ENCODE measurements at regions not wholly inside any gene's neighbourhood (a gene's known extent, or its start where the extent isn't known, plus 50 kb on each side); places are given as distances from the start of the nearest gene placed in this dataset.
"Not testable (repeated sequence)": the region's sequence is repeated elsewhere in the genome, so short reads cannot be mapped to it uniquely, and the experiment has no call there.

- no peak overlapping the region for H3K4me3 ChIP-seq
- DNase-seq (ENCODE audit: low read depth in 1 of 2, low spot score in 1 of 2), result no peak
- no peak overlapping the region for H3K27ac ChIP-seq
- no peaks in the 10 kb centered on the region for H3K9me3 ChIP-seq (ENCODE audit: low read depth)
- H3K4me1 ChIP-seq (ENCODE audit: low read depth), result no peaks in the 10 kb centered on the region
- peaks cover 39% of the 10 kb centered on the region for H3K27me3 ChIP-seq
- no peak for TF ChIP-seq CTCF (IDR thresholded peaks at IDR 0.05; ENCODE audit: low read depth, low read length)
- H3K36me3 ChIP-seq, result no peaks in the 10 kb centered on the region
Measured at GRCh38 chr22:46030231-46030880, 53.4 kb upstream of the WNT7B start.

DNA sequence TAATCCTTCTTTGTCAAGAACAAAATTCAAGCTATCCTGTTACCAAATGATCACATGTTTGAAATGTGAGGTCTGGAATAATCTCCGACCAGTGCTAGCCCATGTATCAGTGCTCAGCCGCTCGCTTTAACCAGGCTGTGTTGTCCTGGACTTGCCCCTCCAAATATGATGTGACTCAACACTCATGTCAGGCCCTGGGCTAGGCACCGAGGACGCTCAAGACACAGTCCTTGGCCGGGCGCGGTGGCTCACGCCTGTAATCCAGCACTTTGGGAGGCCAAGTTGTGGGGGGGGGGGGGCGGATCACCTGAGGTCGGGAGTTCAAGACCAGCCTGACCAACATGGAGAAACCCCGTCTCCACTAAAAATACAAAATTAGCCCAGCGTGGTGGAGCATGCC, 54.1 kb upstream of the WNT7B start:
- TF ChIP-seq CTCF (IDR thresholded peaks at IDR 0.05; ENCODE audit: low read depth, low read length), result no peak
- peaks cover 32% of the 10 kb centered on the region for H3K27me3 ChIP-seq
- no peak overlapping the region for H3K4me3 ChIP-seq
- H3K36me3 ChIP-seq, result no peaks in the 10 kb centered on the region
- no peaks in the 10 kb centered on the region for H3K9me3 ChIP-seq (ENCODE audit: low read depth)
- H3K4me1 ChIP-seq (ENCODE audit: low read depth), result no peaks in the 10 kb centered on the region
- no peak overlapping the region for H3K27ac ChIP-seq
- no peak for DNase-seq (ENCODE audit: low read depth in 1 of 2, low spot score in 1 of 2)

- TF ChIP-seq CTCF (IDR thresholded peaks at IDR 0.05; ENCODE audit: low read depth, low read length), result no peak
Measured at GRCh38 chr22:46031557-46031956, 54.6 kb upstream of the WNT7B start.

DNA sequence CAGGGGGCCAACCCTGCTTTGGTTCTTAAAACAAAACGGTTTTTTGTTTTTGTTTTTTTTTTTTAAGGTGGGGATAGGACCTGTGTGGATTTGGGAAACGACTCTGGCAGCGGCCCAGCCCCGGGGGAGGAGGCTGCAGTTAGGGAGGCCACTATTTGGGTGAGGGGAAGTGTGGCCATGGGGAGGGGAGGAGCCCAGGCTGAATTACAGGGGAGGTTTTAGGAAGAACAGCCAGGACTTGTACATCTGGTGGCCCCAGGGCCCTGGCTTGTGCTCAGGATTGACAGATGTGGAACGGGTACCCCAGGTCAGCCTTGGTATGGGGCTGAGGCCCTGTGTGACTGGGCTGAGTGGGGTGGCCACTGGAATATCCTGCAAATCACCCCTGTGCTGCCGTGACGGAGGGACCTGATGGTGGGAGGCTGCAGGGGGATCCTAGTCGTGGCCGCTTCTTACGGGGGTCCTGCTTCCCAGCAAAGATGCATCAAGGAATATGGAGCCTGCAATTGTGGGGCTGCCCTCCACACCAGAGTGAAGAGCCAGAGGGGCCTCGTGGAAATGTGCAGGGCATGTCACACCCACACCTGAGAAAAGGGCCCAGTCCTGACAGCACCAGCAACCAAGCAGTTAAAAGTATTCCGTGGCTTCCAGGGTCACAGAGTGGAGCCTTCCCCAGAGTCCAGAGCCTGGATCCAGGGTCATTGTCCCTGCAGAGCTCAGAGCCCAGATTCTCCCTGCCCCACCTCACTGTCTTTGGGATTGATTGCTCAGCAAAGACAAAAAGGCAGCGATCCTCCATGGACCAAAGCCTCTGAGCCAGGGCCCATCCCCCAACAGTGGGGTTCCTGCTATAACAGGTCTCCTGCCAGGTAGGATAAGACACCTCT, 55.2 kb upstream of the WNT7B start:
- H3K9me3 ChIP-seq (ENCODE audit: low read depth), result no peaks in the 10 kb centered on the region
- H3K4me3 ChIP-seq, result no peak overlapping the region
- no peak overlapping the region for H3K27ac ChIP-seq
- no peak for TF ChIP-seq CTCF (IDR thresholded peaks at IDR 0.05; ENCODE audit: low read depth, low read length)
- H3K4me1 ChIP-seq (ENCODE audit: low read depth), result no peaks in the 10 kb centered on the region
- DNase-seq (ENCODE audit: low read depth in 1 of 2, low spot score in 1 of 2), result no peak
- no peaks in the 10 kb centered on the region for H3K36me3 ChIP-seq
- peaks cover 20% of the 10 kb centered on the region for H3K27me3 ChIP-seq

More at GRCh38 chr22:46031557-46031956, 54.6 kb upstream of the WNT7B start:
- Histone ChIP-seq H3K27me3 (peaks cover 27% of the 10 kb centered on the region), H3K36me3 (no peaks in the 10 kb centered on the region), H3K27ac (no peak overlapping the region), H3K4me1 (ENCODE audit: low read depth) (no peaks in the 10 kb centered on the region), H3K9me3 (ENCODE audit: low read depth) (no peaks in the 10 kb centered on the region), H3K4me3 (no peak overlapping the region)
- DNase-seq (ENCODE audit: low read depth in 1 of 2, low spot score in 1 of 2), result no peak

DNA sequence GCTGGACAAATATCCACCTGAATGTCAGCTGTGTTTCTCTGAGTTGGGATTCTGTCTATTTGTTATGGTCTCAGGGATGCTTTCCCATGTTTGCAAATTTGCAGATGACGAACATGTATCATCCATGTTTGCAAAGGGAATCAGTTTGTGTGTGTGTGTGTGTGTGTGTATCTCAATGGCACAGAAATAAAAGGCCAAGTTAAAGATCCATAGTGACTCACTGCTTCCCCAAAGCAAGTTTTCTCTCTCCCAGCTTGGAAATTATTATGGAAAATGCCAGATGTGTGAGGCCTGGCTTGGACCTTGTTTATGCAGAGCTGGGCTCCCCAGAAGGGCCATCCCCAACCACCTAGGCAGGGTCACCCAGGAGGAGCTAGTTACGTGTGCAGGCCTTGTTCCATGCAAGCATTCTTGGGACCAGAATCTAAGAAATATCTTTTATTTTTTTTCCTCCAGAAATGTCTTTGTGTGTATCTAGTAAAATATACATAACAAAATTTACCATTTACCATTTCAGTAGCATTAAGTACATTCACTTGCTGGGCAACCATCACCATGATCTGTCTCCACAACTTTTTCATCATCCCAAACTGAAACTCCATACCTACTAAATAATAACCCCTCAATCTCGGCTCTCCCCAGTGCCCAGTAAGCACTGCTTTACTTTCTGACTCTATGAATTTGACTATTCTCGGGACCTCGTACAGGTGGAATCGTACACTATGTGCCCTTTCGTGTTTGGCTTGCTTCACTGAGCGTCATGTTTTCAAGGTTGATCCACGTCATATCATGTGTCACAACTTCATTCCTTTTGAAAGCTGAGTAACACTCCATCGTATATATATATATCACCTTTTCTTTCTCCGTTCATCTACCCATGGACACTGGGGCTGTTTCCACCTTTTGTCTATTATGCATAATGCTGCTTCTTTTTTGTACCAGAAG, 56.6 kb upstream of the WNT7B start:
- DNase-seq (ENCODE audit: low read depth in 1 of 2, low spot score in 1 of 2), result no peak
- H3K4me3 ChIP-seq, result no peak overlapping the region
- no peak for TF ChIP-seq CTCF (IDR thresholded peaks at IDR 0.05; ENCODE audit: low read depth, low read length)

GRCh38 chr22:46034480-46034879, 57.5 kb upstream of the WNT7B start:
- H3K27ac ChIP-seq; H3K27me3 ChIP-seq; H3K9me3 ChIP-seq (ENCODE audit: low read depth); H3K4me1 ChIP-seq (ENCODE audit: low read depth); DNase-seq (ENCODE audit: low read depth in 1 of 2, low spot score in 1 of 2); H3K4me3 ChIP-seq; H3K36me3 ChIP-seq: not testable (repeated sequence)

More for the DNA sequence above, 56.6 kb upstream of the WNT7B start:
- H3K27ac ChIP-seq, result no peak overlapping the region
- H3K4me1 ChIP-seq (ENCODE audit: low read depth), result no peaks in the 10 kb centered on the region
- H3K27me3 ChIP-seq, result peaks cover 7% of the 10 kb centered on the region
- no peaks in the 10 kb centered on the region for H3K36me3 ChIP-seq
- H3K9me3 ChIP-seq (ENCODE audit: low read depth), result no peaks in the 10 kb centered on the region
